Epithelial cell of esophagus (primary cell): ENCODE measurements at regions not wholly inside any gene's neighbourhood (a gene's known extent, or its start where the extent isn't known, plus 50 kb on each side); places are given as distances from the start of the nearest gene placed in this dataset.

Experiments
- DNase-seq: peaks from one replicate; pipeline ENCODE4 v3.0.0; 2010; ENCODE audit warnings: low read depth
- H3K4me3 ChIP-seq: 2 replicates; pipeline ENCODE4 v1.5.1; 2011; ENCODE audit warnings: mild to moderate bottlenecking, low read length, control low read depth
- CTCF ChIP-seq: IDR thresholded peaks from 2 replicates; pipeline ENCODE4 v1.5.1; 2011; ENCODE audit warnings: low read depth, mild to moderate bottlenecking, low read length, control low read depth, inconsistent platforms; ENCODE audit not compliant: insufficient read depth; ENCODE audit errors: missing control alignments

DNA sequence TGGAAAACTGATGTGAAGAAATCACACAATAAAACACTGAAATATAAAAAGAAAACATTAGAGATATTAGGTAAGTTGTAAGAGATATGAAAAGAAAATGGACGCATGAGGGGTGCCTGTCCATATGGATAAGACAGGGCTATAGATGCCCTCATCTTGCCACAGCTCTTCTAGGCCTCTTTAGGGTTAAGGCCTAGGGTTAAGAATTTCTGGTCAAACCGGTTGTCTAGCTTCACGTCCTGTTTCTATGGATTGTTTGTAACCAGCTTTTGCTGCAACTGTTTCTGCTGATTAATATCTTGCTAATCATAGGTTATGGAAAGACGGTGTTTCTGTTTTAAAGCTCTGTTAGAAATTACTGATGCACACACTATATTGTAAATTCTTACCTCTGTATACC, 389.9 kb upstream of the CTNND2 start:
- TF ChIP-seq CTCF, result no peak
- DNase-seq, result no peak

GRCh38 chr5:12292610-12293204, 388.5 kb upstream of the CTNND2 start:
- TF ChIP-seq CTCF, result peak; percentile 47
- peak; percentile 70 for DNase-seq
- H3K4me3 ChIP-seq, result no peak overlapping the region

More for the DNA sequence above, 389.9 kb upstream of the CTNND2 start:
- H3K4me3 ChIP-seq, result no peak overlapping the region

DNA sequence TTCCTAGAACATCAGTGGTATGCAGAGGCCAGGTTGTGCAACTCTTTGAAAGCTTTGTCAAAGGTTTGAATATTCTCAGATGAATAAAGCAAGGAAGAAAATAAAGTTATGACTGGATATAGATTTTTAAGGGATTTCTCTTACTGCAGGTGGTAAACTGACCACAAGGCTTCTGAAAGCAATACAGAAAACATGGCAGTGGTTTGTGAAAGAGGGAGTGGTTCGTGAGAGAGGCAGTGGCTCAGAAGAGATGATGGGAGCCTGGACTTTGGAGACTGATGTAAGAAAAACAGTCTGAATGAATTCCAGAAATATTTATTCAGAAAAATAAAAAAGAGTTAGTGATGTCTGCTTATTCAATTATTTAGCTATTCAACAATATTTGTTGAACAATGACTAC, 380.4 kb upstream of the CTNND2 start:
- no peak for DNase-seq
- no peak overlapping the region for H3K4me3 ChIP-seq
- no peak for TF ChIP-seq CTCF

DNA sequence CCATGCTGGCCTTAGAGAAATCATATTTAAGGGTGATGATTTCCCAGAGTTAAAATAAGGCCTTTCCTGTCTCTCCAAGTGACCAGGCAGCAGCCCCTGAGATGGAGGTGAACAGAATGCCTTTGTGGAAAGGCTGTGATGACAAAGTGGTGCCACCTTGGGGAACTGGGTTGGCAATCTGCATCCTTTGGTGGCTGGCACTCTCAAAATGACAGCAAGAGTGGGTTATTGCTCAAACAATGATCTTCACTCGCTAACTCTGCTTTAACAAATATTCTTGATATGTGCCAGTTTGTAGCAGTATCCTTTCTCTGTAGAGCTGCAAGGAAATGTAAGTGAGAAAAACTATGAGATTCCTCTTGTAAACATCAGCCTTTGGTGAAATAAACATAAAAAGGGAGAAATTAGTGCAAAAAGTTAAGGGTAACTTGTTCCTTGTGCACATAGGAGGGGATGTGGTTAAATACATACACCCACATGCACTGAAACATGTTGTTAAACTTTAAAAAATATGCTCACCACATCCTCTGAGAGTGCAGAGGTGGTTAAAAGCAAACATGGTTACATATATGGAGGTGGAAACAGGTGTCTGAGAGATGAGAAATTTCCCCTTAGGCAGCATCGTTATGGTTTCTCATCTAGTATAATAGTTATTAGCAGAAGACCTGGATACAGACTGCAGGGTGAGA, 373.4 kb upstream of the CTNND2 start:
- no peak for DNase-seq
- TF ChIP-seq CTCF, result no peak
- H3K4me3 ChIP-seq, result no peak overlapping the region

DNA sequence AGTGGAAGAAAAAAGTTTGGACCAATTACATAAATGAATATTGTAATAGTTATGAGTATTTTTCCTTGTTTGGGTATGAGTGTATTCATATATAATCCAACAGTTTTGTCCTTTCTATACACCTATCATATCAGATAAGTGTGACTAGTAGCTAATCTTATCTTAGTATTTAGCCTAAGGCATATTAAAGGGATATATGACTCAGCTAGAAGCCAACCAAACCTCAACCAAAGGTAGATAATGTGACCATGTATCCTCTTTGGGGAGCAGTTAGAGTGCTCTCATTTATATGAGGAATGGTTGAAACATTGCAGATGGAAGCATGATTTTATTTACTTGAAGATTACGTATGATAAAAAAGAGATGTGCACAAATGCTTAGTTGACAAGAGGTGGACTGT, 370.0 kb upstream of the CTNND2 start:
- DNase-seq, result no peak
- no peak for TF ChIP-seq CTCF
- H3K4me3 ChIP-seq, result no peak overlapping the region

DNA sequence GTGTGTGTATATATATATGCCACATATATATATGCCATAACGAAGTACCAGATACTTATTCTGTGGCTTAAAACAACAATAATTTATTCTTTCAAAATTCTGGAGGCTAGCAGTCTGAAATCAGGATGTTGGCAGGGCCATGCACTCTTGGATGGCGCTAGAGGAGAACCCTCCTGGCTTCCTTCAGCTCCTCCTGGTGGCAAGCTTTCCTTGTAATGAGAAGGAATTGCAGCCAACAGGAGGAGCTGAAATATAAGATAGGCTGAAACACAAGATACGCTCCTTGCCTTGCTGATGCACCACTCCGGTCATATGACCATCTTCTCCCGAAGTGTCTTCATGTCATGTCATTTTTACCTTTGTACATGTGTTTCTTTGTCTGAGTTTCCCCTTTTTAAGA, 368.1 kb upstream of the CTNND2 start:
- peak; percentile 27 for TF ChIP-seq CTCF
- no peak overlapping the region for H3K4me3 ChIP-seq
- peak; percentile 36 for DNase-seq

GRCh38 chr5:12270914-12271313, 366.7 kb upstream of the CTNND2 start:
- no peak overlapping the region for H3K4me3 ChIP-seq
- no peak for DNase-seq
- TF ChIP-seq CTCF, result no peak
